ENCODE measurements at regions not wholly inside any gene's neighbourhood (a gene's known extent, or its start where the extent isn't known, plus 50 kb on each side); places are given as distances from the start of the nearest gene placed in this dataset.
"Not testable (repeated sequence)": the region's sequence is repeated elsewhere in the genome, so short reads cannot be mapped to it uniquely, and the experiment has no call there.

DNA sequence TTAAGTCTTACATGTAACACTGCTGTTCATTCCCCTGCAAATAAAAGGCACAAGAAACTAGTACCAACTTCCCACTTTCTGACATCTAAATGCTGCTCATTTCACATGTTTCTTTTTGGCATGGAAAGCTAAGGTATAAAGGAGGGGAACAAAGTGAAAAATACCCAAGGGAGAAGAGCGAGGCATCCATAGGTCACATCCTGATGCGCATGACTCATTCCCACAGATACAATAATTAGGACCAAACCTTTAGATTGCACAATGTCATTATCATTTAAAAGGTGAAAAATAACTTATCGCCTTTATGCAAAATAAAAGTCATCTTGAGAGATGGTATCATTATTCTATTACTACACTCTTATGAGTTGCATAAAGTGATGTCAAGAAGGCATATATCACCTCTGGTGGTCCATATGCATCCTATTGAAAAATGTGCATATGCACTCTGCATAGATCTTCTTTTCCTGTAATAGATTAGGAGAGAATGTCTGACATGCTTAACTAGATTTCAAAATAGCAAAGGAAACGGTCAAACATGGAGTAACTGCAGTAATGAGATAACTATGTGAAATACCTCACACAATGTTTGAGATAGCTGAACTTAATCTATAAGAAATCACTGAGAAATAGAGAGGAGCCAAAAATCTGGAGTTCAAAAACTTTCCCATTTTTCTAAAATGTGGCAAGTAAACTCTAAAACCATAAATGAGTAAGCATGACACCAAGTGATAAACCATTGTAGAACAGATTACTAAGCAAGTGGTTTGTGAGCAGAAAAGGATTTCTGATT lies 382.5 kb upstream of the TMTC1 start:
- intact Hi-C loops (cut with DNase I; ENCODE audit: low total_unique reads), result no loop called here
- 80 to 89% (median 85%) methylated on average over 4 of the region's 4 CpGs for WGBS, 5 donors
- TF ChIP-seq POLR2AphosphoS5 (IDR thresholded peaks at IDR 0.05) (no peak), POLR2A (IDR thresholded peaks at IDR 0.05) (no peak)
- TF ChIP-seq, protein P1, sequence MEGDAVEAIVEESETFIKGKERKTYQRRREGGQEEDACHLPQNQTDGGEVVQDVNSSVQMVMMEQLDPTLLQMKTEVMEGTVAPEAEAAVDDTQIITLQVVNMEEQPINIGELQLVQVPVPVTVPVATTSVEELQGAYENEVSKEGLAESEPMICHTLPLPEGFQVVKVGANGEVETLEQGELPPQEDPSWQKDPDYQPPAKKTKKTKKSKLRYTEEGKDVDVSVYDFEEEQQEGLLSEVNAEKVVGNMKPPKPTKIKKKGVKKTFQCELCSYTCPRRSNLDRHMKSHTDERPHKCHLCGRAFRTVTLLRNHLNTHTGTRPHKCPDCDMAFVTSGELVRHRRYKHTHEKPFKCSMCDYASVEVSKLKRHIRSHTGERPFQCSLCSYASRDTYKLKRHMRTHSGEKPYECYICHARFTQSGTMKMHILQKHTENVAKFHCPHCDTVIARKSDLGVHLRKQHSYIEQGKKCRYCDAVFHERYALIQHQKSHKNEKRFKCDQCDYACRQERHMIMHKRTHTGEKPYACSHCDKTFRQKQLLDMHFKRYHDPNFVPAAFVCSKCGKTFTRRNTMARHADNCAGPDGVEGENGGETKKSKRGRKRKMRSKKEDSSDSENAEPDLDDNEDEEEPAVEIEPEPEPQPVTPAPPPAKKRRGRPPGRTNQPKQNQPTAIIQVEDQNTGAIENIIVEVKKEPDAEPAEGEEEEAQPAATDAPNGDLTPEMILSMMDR (IDR thresholded peaks at IDR 0.05 in 8 of 11, conservative IDR thresholded peaks at IDR 0.05 in 3 of 11), result no peak

GRCh38 chr12:30164382-30165318 lies 380.9 kb upstream of the TMTC1 start:
- TF ChIP-seq, protein P1 (IDR thresholded peaks at IDR 0.05 in 8 of 11, conservative IDR thresholded peaks at IDR 0.05 in 3 of 11), result no peak
- no peak for TF ChIP-seq POLR2A (IDR thresholded peaks at IDR 0.05)
- TF ChIP-seq POLR2AphosphoS5 (IDR thresholded peaks at IDR 0.05), result no peak
- no peaks in the 10 kb centered on the region for H3K36me3 ChIP-seq
- H3K4me3 ChIP-seq, result no peak overlapping the region
- H3K27me3 ChIP-seq (replicated peaks in 1 of 7), result peaks cover 0 to 11% (median 0%) of the 10 kb centered on the region in 7 donors
- DNase-seq, result no peak
- 66 to 73% (median 69%) methylated on average over 10 of the region's 10 CpGs for WGBS, 5 donors
- intact Hi-C loops (cut with DNase I; ENCODE audit: low total_unique reads), result no loop called here
- no peaks in the 10 kb centered on the region for H3K4me1 ChIP-seq
- H3K9me3 ChIP-seq, result peaks cover 0 to 10% (median 0%) of the 10 kb centered on the region in 8 donors
- no peak overlapping the region for H3K27ac ChIP-seq

More for the DNA sequence above, 382.5 kb upstream of the TMTC1 start:
- DNase-seq, result no peak
- Histone ChIP-seq H3K4me3 (no peak overlapping the region), H3K36me3 (no peaks in the 10 kb centered on the region), H3K27me3 (replicated peaks in 1 of 7) (peaks cover 0 to 26% (median 8%) of the 10 kb centered on the region in 7 donors), H3K4me1 (no peaks in the 10 kb centered on the region), H3K27ac (no peak overlapping the region), H3K9me3 (peaks cover 0 to 13% (median 0%) of the 10 kb centered on the region in 8 donors)

- WGBS, 5 donors, result 85 to 96% (median 91%) methylated on average over 5 to 22 of the region's 22 CpGs
- H3K4me1 ChIP-seq; H3K27me3 ChIP-seq (replicated peaks in 1 of 7); H3K36me3 ChIP-seq; intact Hi-C loops (cut with DNase I; ENCODE audit: low total_unique reads); H3K27ac ChIP-seq; H3K4me3 ChIP-seq; DNase-seq: not testable (repeated sequence)
- peaks cover 0 to 32% (median 19%) of the 10 kb centered on the region in 8 donors for H3K9me3 ChIP-seq
Measured at GRCh38 chr12:30156833-30157232, 373.1 kb upstream of the TMTC1 start.

DNA sequence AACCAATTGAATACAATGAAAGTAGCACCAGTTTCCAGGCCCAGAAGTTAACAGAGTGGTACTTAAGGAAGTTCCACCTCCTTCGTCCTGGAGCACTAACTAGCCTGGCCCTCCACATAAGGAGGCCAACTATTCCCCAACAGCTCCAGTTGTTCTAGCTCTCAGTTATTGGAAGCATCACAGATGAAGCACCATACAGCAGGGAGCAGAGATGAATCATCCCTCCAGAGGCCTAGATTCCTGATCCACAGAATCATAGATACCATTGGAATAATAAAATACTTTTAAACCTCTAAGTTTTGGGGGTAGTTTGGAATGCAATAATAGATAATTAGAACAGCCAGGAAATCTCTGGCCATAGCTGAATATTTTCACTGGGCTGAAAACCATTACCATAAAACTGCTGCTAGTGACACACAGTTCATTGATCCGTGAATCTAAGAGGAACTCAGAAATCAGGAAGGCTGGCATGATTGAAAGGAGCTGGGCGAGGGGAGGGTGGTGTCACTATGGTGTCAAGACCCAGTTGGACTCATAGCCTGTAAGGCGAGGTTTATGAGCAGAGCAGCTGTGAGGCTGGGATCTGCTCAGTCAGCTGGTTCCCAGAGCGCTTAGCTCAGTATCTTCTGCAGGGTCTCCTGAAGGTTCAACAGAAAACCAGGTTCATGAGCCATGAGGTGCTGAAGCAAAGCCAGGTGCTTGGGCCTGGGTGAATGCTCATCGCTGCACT lies 371.4 kb upstream of the TMTC1 start:
- H3K9me3 ChIP-seq, result peaks cover 0 to 27% (median 16%) of the 10 kb centered on the region in 8 donors
- H3K4me1 ChIP-seq, result no peaks in the 10 kb centered on the region
- intact Hi-C loops (cut with DNase I; ENCODE audit: low total_unique reads), result no loop called here
- no peaks in the 10 kb centered on the region for H3K36me3 ChIP-seq
- DNase-seq, result no peak
- WGBS, 5 donors, result 85 to 89% (median 87%) methylated on average over 5 to 6 of the region's 6 CpGs
- H3K27ac ChIP-seq, result no peak overlapping the region
- TF ChIP-seq, protein P1 (IDR thresholded peaks at IDR 0.05 in 8 of 11, conservative IDR thresholded peaks at IDR 0.05 in 3 of 11), result no peak
- TF ChIP-seq POLR2A (IDR thresholded peaks at IDR 0.05), result no peak
- no peak for TF ChIP-seq POLR2AphosphoS5 (IDR thresholded peaks at IDR 0.05)
- H3K4me3 ChIP-seq, result no peak overlapping the region
- no peaks in the 10 kb centered on the region for H3K27me3 ChIP-seq (replicated peaks in 1 of 7)

Data from spleen (tissue), 11 donors.